OCI-LY7 (cell line): ENCODE measurements at regions not wholly inside any gene's neighbourhood (a gene's known extent, or its start where the extent isn't known, plus 50 kb on each side); places are given as distances from the start of the nearest gene placed in this dataset.
A peak's percentile ranks its signal among the peaks of the same experiment; 100 is the strongest.

Experiments used
- BruUV-seq: library from RNA; stranded (reverse); fragments of 400-500 nt; replicated peaks from 2 replicates; lab custom pipeline; 2021; lab: Mats Ljungman, UMichigan
- CTCF ChIA-PET: fragments of 300-600 bp; sonication (Branson Sonifier 250); formaldehyde crosslinking; loops from one replicate; lab custom pipeline; 2022; ENCODE audit warnings: antibody characterized with exemption; ENCODE audit not compliant: unreplicated experiment; lab: Charles Lee
- POLR2A ChIA-PET: fragments of 300-600 bp; sonication (Branson Sonifier 250); formaldehyde crosslinking; loops from one replicate; lab custom pipeline; 2022; ENCODE audit warnings: antibody characterized with exemption; lab: Charles Lee
- DNase-seq: peaks from one replicate; pipeline ENCODE4 v3.0.0-alpha.2; 2015; ENCODE audit warnings: low spot score
- H2AFZ ChIP-seq: fragments of 200-600 bp; sonication (generic), shearing (Covaris generic); 2 replicates; pipeline ENCODE4 v1.6.1; 2014; ENCODE audit warnings: mild to moderate bottlenecking, antibody characterized with exemption, low read length, moderate library complexity
- H3K27ac ChIP-seq: fragments of 200-600 bp; sonication (generic); 2 replicates; pipeline ENCODE4 v1.5.1; 2014; ENCODE audit warnings: mixed run types, low read depth, mild to moderate bottlenecking, moderate library complexity, low read length, inconsistent platforms; ENCODE audit not compliant: poor library complexity, severe bottlenecking
- H3K36me3 ChIP-seq: fragments of 200-600 bp; sonication (generic); 2 replicates; pipeline ENCODE4 v1.6.1; 2014; ENCODE audit warnings: mild to moderate bottlenecking, antibody characterized with exemption, low read length, moderate library complexity, mixed read lengths; ENCODE audit not compliant: insufficient read depth
- H3K4me1 ChIP-seq: fragments of 200-600 bp; sonication (generic); 2 replicates; pipeline ENCODE4 v1.5.1; 2014; ENCODE audit warnings: mild to moderate bottlenecking, low read length; ENCODE audit not compliant: insufficient read depth, poor library complexity, severe bottlenecking
- H3K4me2 ChIP-seq: fragments of 200-600 bp; sonication (generic); 2 replicates; pipeline ENCODE4 v1.6.1; 2014; ENCODE audit warnings: mild to moderate bottlenecking, low read length
- H3K4me3 ChIP-seq: fragments of 200-600 bp; sonication (generic); 2 replicates; pipeline ENCODE4 v1.5.1; 2014; ENCODE audit warnings: mild to moderate bottlenecking, low read depth, low read length; ENCODE audit not compliant: poor library complexity, severe bottlenecking
- H3K79me2 ChIP-seq: fragments of 200-600 bp; sonication (generic); 2 replicates; pipeline ENCODE4 v1.6.1; 2016; ENCODE audit warnings: low read depth, mild to moderate bottlenecking, low read length, moderate library complexity, mixed read lengths; ENCODE audit not compliant: insufficient read depth
- H3K9me2 ChIP-seq: fragments of 200-600 bp; sonication (generic); 2 replicates; pipeline ENCODE4 v1.6.1; 2016; ENCODE audit warnings: mild to moderate bottlenecking, low read length, mixed read lengths; ENCODE audit not compliant: insufficient read depth
- H3K9me3 ChIP-seq: fragments of 200-600 bp; sonication (generic); 2 replicates; pipeline ENCODE4 v1.6.1; 2014; ENCODE audit warnings: mild to moderate bottlenecking, mixed run types, low read length, mixed read lengths
- H4K20me1 ChIP-seq: fragments of 200-600 bp; sonication (generic); 2 replicates; pipeline ENCODE4 v1.6.1; 2014; ENCODE audit warnings: mild to moderate bottlenecking, antibody characterized with exemption, low read length, moderate library complexity, mixed read lengths; ENCODE audit not compliant: insufficient read depth
- CTCF ChIP-seq: fragments of 200-600 bp; sonication (generic); conservative IDR thresholded peaks from 2 replicates; pipeline ENCODE4 v1.5.1; 2014; ENCODE audit warnings: mild to moderate bottlenecking, antibody characterized with exemption, low read length, moderate library complexity, mixed read lengths
- EZH2phosphoT487 ChIP-seq: fragments of 200-600 bp; sonication (generic); IDR thresholded peaks from 2 replicates; pipeline ENCODE4 v1.6.1; 2018; ENCODE audit warnings: low read depth, borderline replicate concordance, mild to moderate bottlenecking, mixed run types, antibody characterized with exemption, low read length, moderate library complexity, mixed read lengths
- intact Hi-C: fragments of 100-400 bp; cut with micrococcal nuclease; formaldehyde crosslinking; loops from one replicate; pipeline ENCODE4 v1.10.0; 2022; ENCODE audit not compliant: unreplicated experiment

DNA sequence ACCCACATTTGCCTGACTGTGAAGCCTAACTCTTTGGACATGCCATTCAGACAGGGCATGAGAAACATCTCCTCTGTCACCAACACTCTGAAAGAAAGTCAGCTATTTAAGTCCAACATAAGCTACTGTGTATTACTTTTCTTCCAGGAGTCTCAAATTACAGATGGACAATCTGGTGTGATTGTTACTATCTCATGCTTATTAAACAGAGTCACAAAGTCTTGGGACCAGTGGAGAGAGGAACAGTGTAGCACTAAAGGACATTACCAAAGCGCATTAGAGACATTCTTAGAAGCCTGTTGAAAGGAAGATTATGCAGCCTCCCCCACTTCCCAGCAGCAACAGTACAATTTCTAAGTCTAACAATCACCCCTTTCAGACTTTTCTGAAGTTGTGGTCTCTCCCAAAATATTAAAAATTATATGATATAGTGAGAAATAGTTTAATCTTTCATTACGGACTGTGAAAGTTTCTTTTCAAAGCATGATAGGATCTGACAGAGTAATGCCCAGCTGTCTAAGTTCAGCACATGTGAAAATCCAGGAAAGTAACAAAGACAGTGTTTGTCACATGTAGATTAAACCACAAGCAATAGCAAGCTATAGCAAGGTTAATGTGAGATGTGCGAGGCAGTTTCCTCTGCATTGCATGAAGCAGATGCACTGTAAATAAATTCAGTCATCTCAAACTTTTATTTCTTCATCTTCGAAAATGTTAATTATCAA is 280.9 kb upstream of the FZD8 start:
- Histone ChIP-seq H3K36me3 (no peaks in the 10 kb centered on the region), H3K4me2 (no peak overlapping the region), H3K4me3 (no peak overlapping the region), H3K9me2 (no peaks in the 10 kb centered on the region), H4K20me1 (no peaks in the 10 kb centered on the region), H3K79me2 (no peaks in the 10 kb centered on the region), H3K9me3 (no peaks in the 10 kb centered on the region), H2AFZ (no peak overlapping the region), H3K4me1 (no peaks in the 10 kb centered on the region), H3K27ac (no peak overlapping the region)
- TF ChIP-seq CTCF (no peak), EZH2phosphoT487 (no peak)
- no peak for DNase-seq
- CTCF ChIA-PET = no interaction called here
- BruUV-seq = no TSS peak
- POLR2A ChIA-PET = interaction anchor here (0.9 kb wide), 1 partner anchor 14 kb away, joined by 3 read pairs; no protein-coding TSS in a partner anchor
- intact Hi-C loops = no loop called here

DNA sequence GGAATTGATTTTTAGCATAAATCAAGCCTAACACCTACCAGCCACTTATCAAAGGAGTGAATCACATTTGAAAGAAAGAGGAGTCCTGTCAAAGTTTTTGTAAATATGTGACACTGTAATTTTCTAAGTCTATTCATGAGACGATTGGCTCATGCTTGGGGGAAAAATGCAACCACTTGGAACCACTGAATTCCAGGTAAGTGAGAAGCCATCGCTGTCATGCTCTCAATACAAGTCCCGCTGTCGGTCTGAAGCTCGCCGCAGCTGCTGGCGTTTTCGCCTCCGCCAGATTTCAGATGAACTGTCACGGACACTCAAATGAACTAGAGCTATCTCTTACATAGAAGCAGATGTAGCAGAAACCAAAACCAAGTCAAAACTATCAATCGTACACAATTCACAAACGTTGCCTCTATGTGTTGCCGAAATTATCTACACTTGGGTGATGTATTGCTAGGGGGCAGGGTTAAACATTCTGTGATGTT is 279.8 kb upstream of the FZD8 start:
- intact Hi-C loops = no loop called here
- Histone ChIP-seq H4K20me1 (no peaks in the 10 kb centered on the region), H3K4me2 (no peak overlapping the region), H3K4me1 (no peaks in the 10 kb centered on the region), H3K9me2 (no peaks in the 10 kb centered on the region), H3K36me3 (no peaks in the 10 kb centered on the region), H3K79me2 (no peaks in the 10 kb centered on the region), H3K27ac (no peak overlapping the region), H3K4me3 (no peak overlapping the region), H2AFZ (no peak overlapping the region), H3K9me3 (no peaks in the 10 kb centered on the region)
- TF ChIP-seq EZH2phosphoT487 = no peak
- no peak for TF ChIP-seq CTCF
- CTCF ChIA-PET = no interaction called here
- POLR2A ChIA-PET = no interaction called here
- DNase-seq = no peak
- no TSS peak for BruUV-seq

DNA sequence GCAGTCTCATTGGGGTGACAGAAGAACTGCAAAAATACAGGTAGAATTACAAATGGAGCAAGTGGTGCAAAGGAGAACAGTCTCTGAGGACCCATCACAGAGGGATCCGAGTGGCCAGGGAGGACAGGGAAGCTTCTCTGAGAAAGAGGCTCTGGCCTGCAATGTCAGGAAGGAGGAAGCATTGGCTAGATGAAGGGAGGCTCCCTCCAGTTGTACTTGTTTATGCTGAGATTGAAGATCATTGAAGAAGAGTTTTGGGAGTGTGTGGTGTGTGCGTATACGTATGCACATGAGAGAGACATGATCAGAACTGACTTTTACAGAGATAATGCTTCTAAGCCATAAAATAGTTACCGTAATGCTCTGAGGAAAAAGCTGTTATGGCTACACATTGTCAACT is 274.7 kb upstream of the FZD8 start:
- BruUV-seq = no TSS peak
- H4K20me1 ChIP-seq = no peaks in the 10 kb centered on the region
- H3K27ac ChIP-seq = no peak overlapping the region
- H3K9me3 ChIP-seq = no peaks in the 10 kb centered on the region
- H2AFZ ChIP-seq = no peak overlapping the region
- H3K36me3 ChIP-seq = no peaks in the 10 kb centered on the region
- no peak overlapping the region for H3K4me3 ChIP-seq
- peak; percentile 5 for DNase-seq
- POLR2A ChIA-PET = no interaction called here
- H3K4me2 ChIP-seq = no peak overlapping the region
- TF ChIP-seq CTCF = peak; percentile 55
- no peak for TF ChIP-seq EZH2phosphoT487
- intact Hi-C loops = loop anchor here (10.0 kb wide), 1 partner anchor 282 kb away; no protein-coding TSS in a partner anchor
- no peaks in the 10 kb centered on the region for H3K4me1 ChIP-seq
- CTCF ChIA-PET = interaction anchor here (0.6 kb wide), 1 partner anchor 71 kb away, joined by 4 read pairs; no protein-coding TSS in a partner anchor
- H3K79me2 ChIP-seq = no peaks in the 10 kb centered on the region
- no peaks in the 10 kb centered on the region for H3K9me2 ChIP-seq
